HepG2 (cell line): ENCODE measurements at regions not wholly inside any gene's neighbourhood (a gene's known extent, or its start where the extent isn't known, plus 50 kb on each side); places are given as distances from the start of the nearest gene placed in this dataset.

Experiments
- ATAC-seq: fragments of 200-7000 bp; cut with Tn5 transposase; 3 replicates; pipeline ENCODE4 v1.9.1; 2020; ENCODE audit warnings: mild to moderate bottlenecking, moderate library complexity
- BruUV-seq: library from RNA; stranded (reverse); fragments of 400-500 nt; replicated peaks from 2 replicates; lab custom pipeline; 2021; lab: Mats Ljungman, UMichigan
- CTCF ChIA-PET: fragments of 300-600 bp; formaldehyde crosslinking; extraction: SDS; loops from one replicate; lab custom pipeline; 2021; ENCODE audit warnings: low total read pairs, inconsistent platforms, low intra/inter-chr PET ratio; lab: Yijun Ruan, JAX
- POLR2A ChIA-PET: fragments of 350-600 bp; sonication (Branson Sonifier 250); formaldehyde crosslinking; loops from one replicate; lab custom pipeline; 2020; ENCODE audit warnings: antibody characterized with exemption, inconsistent platforms; lab: Yijun Ruan, JAX
- DNase-seq: peaks from one replicate; pipeline ENCODE4 v3.0.0-alpha.2; 2015; ENCODE audit warnings: low spot score
- FAIRE-seq: peaks from 3 replicates; lab custom pipeline; 2011; peaks lifted over from hg19 to GRCh38; lab: Jason Lieb, UNC
- H2AFZ ChIP-seq: one replicate; pipeline ENCODE4 v1.6.1; 2011; ENCODE audit warnings: low read length, inconsistent platforms
- H3K27ac ChIP-seq: fragments of 300-600 bp; 3 replicates; pipeline ENCODE4 v1.8.0; 2011; ENCODE audit warnings: mixed run types, mild to moderate bottlenecking, mixed read lengths, low read length, inconsistent platforms; ENCODE audit not compliant: insufficient read depth; ENCODE audit errors: extremely low read length
- H3K27me3 ChIP-seq, 2 experiments: fragments of 200-600 bp in 1 of 2; 2 replicates in 1 of 2; 3 replicates in 1 of 2; pipeline versions ENCODE4 v1.6.0 to v1.8.0; 2011; ENCODE audit warnings: low read length in 2 of 2, mild to moderate bottlenecking in 2 of 2, moderate library complexity in 2 of 2, inconsistent platforms in 1 of 2; ENCODE audit not compliant: insufficient read depth in 2 of 2, control insufficient read depth in 1 of 2
- H3K36me3 ChIP-seq, 2 experiments: fragments of 200-600 bp in 1 of 2; replicated peaks in 1 of 2; 2 replicates in 1 of 2; 3 replicates in 1 of 2; pipeline versions ENCODE4 v1.5.1 to v1.8.0; 2011; ENCODE audit warnings: low read length in 2 of 2, inconsistent platforms in 1 of 2; ENCODE audit not compliant: insufficient read depth in 2 of 2, control insufficient read depth in 1 of 2
- H3K4me1 ChIP-seq: 2 replicates; pipeline ENCODE4 v1.5.1; 2012; ENCODE audit warnings: low read length, inconsistent platforms; ENCODE audit not compliant: insufficient read depth
- H3K4me2 ChIP-seq: 2 replicates; pipeline ENCODE4 v1.6.0; 2011; ENCODE audit warnings: low read depth, low read length, inconsistent platforms
- H3K4me3 ChIP-seq, 3 experiments: fragments of 200-600 bp in 1 of 3; sonication (generic), shearing (Covaris generic) in 1 of 3; replicated peaks in 1 of 3; 2 replicates each; pipeline ENCODE4 v1.5.1; 2011 to 2016; ENCODE audit warnings: low read length in 3 of 3, inconsistent platforms in 2 of 3, low read depth in 2 of 3, mild to moderate bottlenecking in 2 of 3, control low read depth in 1 of 3, mixed read lengths in 1 of 3; ENCODE audit not compliant: insufficient read depth in 1 of 3
- H3K79me2 ChIP-seq: one replicate; pipeline ENCODE4 v1.6.1; 2011; ENCODE audit warnings: low read length, inconsistent platforms; ENCODE audit not compliant: insufficient read depth
- H3K9ac ChIP-seq: 2 replicates; pipeline ENCODE4 v1.6.0; 2011; ENCODE audit warnings: mild to moderate bottlenecking, low read depth, low read length, inconsistent platforms; ENCODE audit not compliant: insufficient read depth
- H3K9me3 ChIP-seq: 2 replicates; pipeline ENCODE4 v1.5.1; 2012; ENCODE audit warnings: mild to moderate bottlenecking, low read length
- H4K20me1 ChIP-seq: 2 replicates; pipeline ENCODE4 v1.6.0; 2011; ENCODE audit warnings: inconsistent platforms, mild to moderate bottlenecking, low read length, moderate library complexity; ENCODE audit not compliant: insufficient read depth
- CEBPG ChIP-seq: IDR thresholded peaks from 2 replicates; pipeline ENCODE4 v1.6.1; 2016
- GABPA ChIP-seq, 2 experiments: IDR thresholded peaks; 2 replicates each; pipeline ENCODE4 v1.6.1; 2011 to 2016; ENCODE audit warnings: low read depth in 2 of 2, low read length in 1 of 2, missing biosample characterization in 1 of 2, missing genetic modification characterization in 1 of 2
- HNRNPUL1 ChIP-seq: fragments of 200-400 bp; formaldehyde crosslinking; IDR thresholded peaks from 2 replicates; pipeline ENCODE4 v1.6.1; 2017; ENCODE audit warnings: low read depth, mild to moderate bottlenecking, low read length, moderate library complexity
- MEIS2 ChIP-seq: sonication (generic); formaldehyde crosslinking; IDR thresholded peaks from 2 replicates; pipeline ENCODE4 v1.9.0; 2021; ENCODE audit warnings: mild to moderate bottlenecking, missing genetic modification reagents
- MIER2 ChIP-seq: IDR thresholded peaks from 2 replicates; pipeline ENCODE4 v1.6.1; 2016; ENCODE audit warnings: missing biosample characterization, missing genetic modification reagents
- RARA ChIP-seq: IDR thresholded peaks from 2 replicates; pipeline ENCODE4 v1.6.1; 2016; ENCODE audit warnings: missing genetic modification reagents, missing compliant biosample characterization
- REPIN1 ChIP-seq: sonication (generic); formaldehyde crosslinking; IDR thresholded peaks from 2 replicates; pipeline ENCODE4 v1.8.0; 2022; ENCODE audit warnings: missing genetic modification reagents, low read depth, mild to moderate bottlenecking, borderline replicate concordance
- SIN3B ChIP-seq: fragments of 150-350 bp; IDR thresholded peaks from 2 replicates; pipeline ENCODE4 v1.6.1; 2014; ENCODE audit warnings: low read length
- ZNF225 ChIP-seq: sonication (generic); formaldehyde crosslinking; IDR thresholded peaks from 2 replicates; pipeline ENCODE4 v1.4.0; 2020; ENCODE audit warnings: mild to moderate bottlenecking, missing genetic modification reagents
- ZNF530 ChIP-seq: sonication (generic); formaldehyde crosslinking; IDR thresholded peaks from 2 replicates; pipeline ENCODE4 v1.5.0; 2020; ENCODE audit warnings: low read depth, mild to moderate bottlenecking, missing genetic modification reagents
- ZNF567 ChIP-seq: sonication (generic); formaldehyde crosslinking; IDR thresholded peaks from 2 replicates; pipeline ENCODE4 v1.8.1; 2023; ENCODE audit warnings: mild to moderate bottlenecking, missing genetic modification reagents, borderline replicate concordance
- WGBS: methylation state at CpG from one replicate; pipeline ENCODE4 v1.1.6; 2017; ENCODE audit warnings: low lambda C conversion rate; 5-methylcytosine and 5-hydroxymethylcytosine counted together
- in situ Hi-C: cut with HindIII; loops from 2 replicates; pipeline ENCODE4 v1.10.0; 2017; ENCODE audit warnings: low pct_unique_long_range_greater_than_20kb; ENCODE audit not compliant: extremely low pct_ligation_motif_present
- intact Hi-C: fragments of 100-400 bp; cut with micrococcal nuclease; formaldehyde crosslinking; loops from one replicate; pipeline ENCODE4 v1.10.0; 2022; ENCODE audit not compliant: unreplicated experiment
- TF ChIP-seq, protein P1 (sequence below): IDR thresholded peaks from 2 replicates; pipeline ENCODE4 v1.6.1; 2016
- TF ChIP-seq, protein P2 (sequence below): sonication (generic); formaldehyde crosslinking; conservative IDR thresholded peaks from 2 replicates; pipeline ENCODE4 v1.4.0; 2020; ENCODE audit warnings: missing genetic modification reagents
- TF ChIP-seq, protein P3 (sequence below): sonication (generic); formaldehyde crosslinking; IDR thresholded peaks from 2 replicates; pipeline ENCODE4 v1.4.0; 2020; ENCODE audit warnings: missing genetic modification reagents
- TF ChIP-seq, protein P4 (sequence below): sonication (generic); formaldehyde crosslinking; IDR thresholded peaks from 2 replicates; pipeline ENCODE4 v1.4.0; 2020; ENCODE audit warnings: missing genetic modification reagents
- TF ChIP-seq, protein P5 (sequence below): IDR thresholded peaks from 2 replicates; pipeline ENCODE4 v1.6.1; 2016; ENCODE audit warnings: low read depth, borderline replicate concordance

DNA sequence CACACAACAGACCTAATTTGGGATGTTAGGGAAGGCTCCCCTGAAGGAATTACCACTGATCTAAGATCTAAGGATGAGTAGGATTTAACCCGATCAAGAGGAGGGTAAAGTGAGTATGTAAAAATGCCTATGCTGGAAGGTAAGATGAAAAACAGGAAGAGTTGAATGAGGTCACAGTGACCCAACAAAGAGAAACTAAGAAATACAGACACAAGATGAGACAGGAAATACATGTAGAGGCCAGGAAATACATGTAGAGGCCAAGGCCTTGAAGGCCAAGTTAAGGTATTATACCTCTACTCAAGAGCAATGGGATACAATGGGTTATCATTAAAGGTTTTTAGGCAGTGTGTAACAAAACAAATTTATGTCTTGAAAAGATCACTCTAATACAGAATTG is 131.6 kb upstream of the TANK start:
- ATAC-seq = no peak
- CTCF ChIA-PET = no interaction called here

More for the DNA sequence above, 131.6 kb upstream of the TANK start:
- 45% methylated on average over 1 of the region's 1 CpG for WGBS
- POLR2A ChIA-PET = no interaction called here
- no peaks in the 10 kb centered on the region for H4K20me1 ChIP-seq
- TF ChIP-seq REPIN1 (CRISPR knock-in tag) = no peak
- TF ChIP-seq, protein P1, sequence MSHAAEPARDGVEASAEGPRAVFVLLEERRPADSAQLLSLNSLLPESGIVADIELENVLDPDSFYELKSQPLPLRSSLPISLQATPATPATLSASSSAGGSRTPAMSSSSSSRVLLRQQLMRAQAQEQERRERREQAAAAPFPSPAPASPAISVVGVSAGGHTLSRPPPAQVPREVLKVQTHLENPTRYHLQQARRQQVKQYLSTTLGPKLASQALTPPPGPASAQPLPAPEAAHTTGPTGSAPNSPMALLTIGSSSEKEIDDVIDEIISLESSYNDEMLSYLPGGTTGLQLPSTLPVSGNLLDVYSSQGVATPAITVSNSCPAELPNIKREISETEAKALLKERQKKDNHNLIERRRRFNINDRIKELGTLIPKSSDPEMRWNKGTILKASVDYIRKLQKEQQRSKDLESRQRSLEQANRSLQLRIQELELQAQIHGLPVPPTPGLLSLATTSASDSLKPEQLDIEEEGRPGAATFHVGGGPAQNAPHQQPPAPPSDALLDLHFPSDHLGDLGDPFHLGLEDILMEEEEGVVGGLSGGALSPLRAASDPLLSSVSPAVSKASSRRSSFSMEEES (CRISPR knock-in tag) = no peak
- no peak for TF ChIP-seq SIN3B
- TF ChIP-seq CEBPG (CRISPR knock-in tag) = no peak
- TF ChIP-seq ZNF567 (CRISPR knock-in tag) = no peak
- TF ChIP-seq, protein P2, sequence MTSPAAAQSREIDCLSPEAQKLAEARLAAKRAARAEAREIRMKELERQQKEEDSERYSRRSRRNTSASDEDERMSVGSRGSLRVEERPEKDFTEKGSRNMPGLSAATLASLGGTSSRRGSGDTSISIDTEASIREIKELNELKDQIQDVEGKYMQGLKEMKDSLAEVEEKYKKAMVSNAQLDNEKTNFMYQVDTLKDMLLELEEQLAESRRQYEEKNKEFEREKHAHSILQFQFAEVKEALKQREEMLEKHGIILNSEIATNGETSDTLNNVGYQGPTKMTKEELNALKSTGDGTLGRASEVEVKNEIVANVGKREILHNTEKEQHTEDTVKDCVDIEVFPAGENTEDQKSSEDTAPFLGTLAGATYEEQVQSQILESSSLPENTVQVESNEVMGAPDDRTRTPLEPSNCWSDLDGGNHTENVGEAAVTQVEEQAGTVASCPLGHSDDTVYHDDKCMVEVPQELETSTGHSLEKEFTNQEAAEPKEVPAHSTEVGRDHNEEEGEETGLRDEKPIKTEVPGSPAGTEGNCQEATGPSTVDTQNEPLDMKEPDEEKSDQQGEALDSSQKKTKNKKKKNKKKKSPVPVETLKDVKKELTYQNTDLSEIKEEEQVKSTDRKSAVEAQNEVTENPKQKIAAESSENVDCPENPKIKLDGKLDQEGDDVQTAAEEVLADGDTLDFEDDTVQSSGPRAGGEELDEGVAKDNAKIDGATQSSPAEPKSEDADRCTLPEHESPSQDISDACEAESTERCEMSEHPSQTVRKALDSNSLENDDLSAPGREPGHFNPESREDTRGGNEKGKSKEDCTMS (CRISPR knock-in tag) = no peak
- no peak for TF ChIP-seq GABPA (IDR thresholded peaks at IDR 0.05; ENCODE audit: low read depth, low read length)
- no peak for TF ChIP-seq GABPA (CRISPR knock-in tag; IDR thresholded peaks at IDR 0.05; ENCODE audit: low read depth)
- TF ChIP-seq, protein P3, sequence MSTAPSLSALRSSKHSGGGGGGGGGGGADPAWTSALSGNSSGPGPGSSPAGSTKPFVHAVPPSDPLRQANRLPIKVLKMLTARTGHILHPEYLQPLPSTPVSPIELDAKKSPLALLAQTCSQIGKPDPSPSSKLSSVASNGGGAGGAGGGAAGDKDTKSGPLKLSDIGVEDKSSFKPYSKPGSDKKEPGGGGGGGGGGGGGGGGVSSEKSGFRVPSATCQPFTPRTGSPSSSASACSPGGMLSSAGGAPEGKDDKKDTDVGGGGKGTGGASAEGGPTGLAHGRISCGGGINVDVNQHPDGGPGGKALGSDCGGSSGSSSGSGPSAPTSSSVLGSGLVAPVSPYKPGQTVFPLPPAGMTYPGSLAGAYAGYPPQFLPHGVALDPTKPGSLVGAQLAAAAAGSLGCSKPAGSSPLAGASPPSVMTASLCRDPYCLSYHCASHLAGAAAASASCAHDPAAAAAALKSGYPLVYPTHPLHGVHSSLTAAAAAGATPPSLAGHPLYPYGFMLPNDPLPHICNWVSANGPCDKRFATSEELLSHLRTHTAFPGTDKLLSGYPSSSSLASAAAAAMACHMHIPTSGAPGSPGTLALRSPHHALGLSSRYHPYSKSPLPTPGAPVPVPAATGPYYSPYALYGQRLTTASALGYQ (CRISPR knock-in tag) = no peak
- no peak for TF ChIP-seq ZNF530 (CRISPR knock-in tag)
- no peak for TF ChIP-seq HNRNPUL1
- TF ChIP-seq MIER2 (CRISPR knock-in tag) = no peak
- no peak for TF ChIP-seq RARA (CRISPR knock-in tag)
- TF ChIP-seq, protein P4, sequence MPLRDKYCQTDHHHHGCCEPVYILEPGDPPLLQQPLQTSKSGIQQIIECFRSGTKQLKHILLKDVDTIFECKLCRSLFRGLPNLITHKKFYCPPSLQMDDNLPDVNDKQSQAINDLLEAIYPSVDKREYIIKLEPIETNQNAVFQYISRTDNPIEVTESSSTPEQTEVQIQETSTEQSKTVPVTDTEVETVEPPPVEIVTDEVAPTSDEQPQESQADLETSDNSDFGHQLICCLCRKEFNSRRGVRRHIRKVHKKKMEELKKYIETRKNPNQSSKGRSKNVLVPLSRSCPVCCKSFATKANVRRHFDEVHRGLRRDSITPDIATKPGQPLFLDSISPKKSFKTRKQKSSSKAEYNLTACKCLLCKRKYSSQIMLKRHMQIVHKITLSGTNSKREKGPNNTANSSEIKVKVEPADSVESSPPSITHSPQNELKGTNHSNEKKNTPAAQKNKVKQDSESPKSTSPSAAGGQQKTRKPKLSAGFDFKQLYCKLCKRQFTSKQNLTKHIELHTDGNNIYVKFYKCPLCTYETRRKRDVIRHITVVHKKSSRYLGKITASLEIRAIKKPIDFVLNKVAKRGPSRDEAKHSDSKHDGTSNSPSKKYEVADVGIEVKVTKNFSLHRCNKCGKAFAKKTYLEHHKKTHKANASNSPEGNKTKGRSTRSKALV (CRISPR knock-in tag) = no peak
- no peak for TF ChIP-seq ZNF225 (CRISPR knock-in tag)
- TF ChIP-seq MEIS2 (CRISPR knock-in tag) = no peak
- TF ChIP-seq, protein P5, sequence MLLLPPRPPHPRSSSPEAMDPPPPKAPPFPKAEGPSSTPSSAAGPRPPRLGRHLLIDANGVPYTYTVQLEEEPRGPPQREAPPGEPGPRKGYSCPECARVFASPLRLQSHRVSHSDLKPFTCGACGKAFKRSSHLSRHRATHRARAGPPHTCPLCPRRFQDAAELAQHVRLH (CRISPR knock-in tag) = no peak
- TF ChIP-seq, all 625 proteins: peak for 0
- H3K9me3 ChIP-seq = no peaks in the 10 kb centered on the region
- H3K79me2 ChIP-seq = no peaks in the 10 kb centered on the region
- no peak overlapping the region for H3K4me3 ChIP-seq
- in situ Hi-C loops = no loop called here
- intact Hi-C loops = no loop called here
- no peak overlapping the region for H3K9ac ChIP-seq
- no TSS peak for BruUV-seq
- no peaks in the 10 kb centered on the region for H3K27me3 ChIP-seq
- H3K4me2 ChIP-seq = no peak overlapping the region
- FAIRE-seq = no peak
- no peak for DNase-seq
- no peak overlapping the region for H2AFZ ChIP-seq
- H3K27ac ChIP-seq = no peak overlapping the region
- H3K4me1 ChIP-seq = no peaks in the 10 kb centered on the region
- no peaks in the 10 kb centered on the region for H3K36me3 ChIP-seq
